H9 (cell line): ENCODE measurements at regions not wholly inside any gene's neighbourhood (a gene's known extent, or its start where the extent isn't known, plus 50 kb on each side); places are given as distances from the start of the nearest gene placed in this dataset.

Experiments
- DNase-seq: peaks from one replicate; pipeline ENCODE4 v3.0.0-alpha.2; 2017
- H2AFZ ChIP-seq: one replicate; pipeline ENCODE4 v1.6.1; 2013; ENCODE audit warnings: mild to moderate bottlenecking, low read length, control low read depth, moderate library complexity
- H2AK5ac ChIP-seq: 2 replicates; pipeline ENCODE4 v1.6.1; 2013; ENCODE audit warnings: low read length, control low read depth, mixed read lengths; ENCODE audit not compliant: insufficient read length
- H2BK120ac ChIP-seq: one replicate; pipeline ENCODE4 v1.6.1; 2013; ENCODE audit warnings: low read depth, mild to moderate bottlenecking, low read length, control low read depth, inconsistent platforms; ENCODE audit not compliant: poor library complexity, severe bottlenecking
- H2BK12ac ChIP-seq: 2 replicates; pipeline ENCODE4 v1.6.1; 2013; ENCODE audit warnings: low read length, control low read depth, mixed read lengths, low read depth; ENCODE audit not compliant: insufficient read length
- H2BK15ac ChIP-seq: 2 replicates; pipeline ENCODE4 v1.6.1; 2013; ENCODE audit warnings: low read depth, low read length, control low read depth
- H2BK20ac ChIP-seq: one replicate; pipeline ENCODE4 v1.6.1; 2013; ENCODE audit warnings: low read depth, mild to moderate bottlenecking, low read length, control low read depth, inconsistent platforms; ENCODE audit not compliant: poor library complexity, severe bottlenecking
- H2BK5ac ChIP-seq: 2 replicates; pipeline ENCODE4 v1.6.1; 2013; ENCODE audit warnings: low read length, control low read depth, mixed read lengths; ENCODE audit not compliant: insufficient read length
- H3K14ac ChIP-seq: 2 replicates; pipeline ENCODE4 v1.6.1; 2013; ENCODE audit warnings: low read length, control low read depth; ENCODE audit not compliant: insufficient read depth
- H3K18ac ChIP-seq: 2 replicates; pipeline ENCODE4 v1.6.1; 2013; ENCODE audit warnings: low read depth, mild to moderate bottlenecking, mixed read lengths, low read length, control low read depth; ENCODE audit not compliant: insufficient read length
- H3K23ac ChIP-seq: 2 replicates; pipeline ENCODE4 v1.6.1; 2013; ENCODE audit warnings: low read length, control low read depth, mixed read lengths, low read depth; ENCODE audit not compliant: insufficient read length
- H3K23me2 ChIP-seq: 2 replicates; pipeline ENCODE4 v1.6.1; 2013; ENCODE audit warnings: low read depth, mild to moderate bottlenecking, mixed read lengths, low read length, control low read depth; ENCODE audit not compliant: insufficient read length, poor library complexity, severe bottlenecking
- H3K27ac ChIP-seq: 2 replicates; pipeline ENCODE4 v1.5.1; 2013; ENCODE audit warnings: low read length, control low read depth, mixed read lengths, low read depth; ENCODE audit not compliant: insufficient read length
- H3K27me3 ChIP-seq: 2 replicates; pipeline ENCODE4 v1.6.1; 2013; ENCODE audit warnings: low read length, control low read depth, inconsistent platforms; ENCODE audit not compliant: insufficient read depth
- H3K4ac ChIP-seq: 2 replicates; pipeline ENCODE4 v1.6.1; 2013; ENCODE audit warnings: low read depth, mild to moderate bottlenecking, control low read depth, inconsistent platforms, low read length, moderate library complexity
- H3K4me1 ChIP-seq: 2 replicates; pipeline ENCODE4 v1.6.1; 2013; ENCODE audit warnings: low read length, control low read depth, inconsistent platforms; ENCODE audit not compliant: insufficient read depth
- H3K4me2 ChIP-seq: 2 replicates; pipeline ENCODE4 v1.6.1; 2013; ENCODE audit warnings: low read length, control low read depth, mixed read lengths; ENCODE audit not compliant: insufficient read length, insufficient read depth
- H3K56ac ChIP-seq: 2 replicates; pipeline ENCODE4 v1.6.1; 2013; ENCODE audit warnings: low read depth, mild to moderate bottlenecking, mixed read lengths, low read length, control low read depth; ENCODE audit not compliant: insufficient read length
- H3K79me1 ChIP-seq: 2 replicates; pipeline ENCODE4 v1.6.1; 2013; ENCODE audit warnings: low read depth, mild to moderate bottlenecking, moderate library complexity, low read length, control low read depth, inconsistent platforms; ENCODE audit not compliant: insufficient read depth, poor library complexity, severe bottlenecking
- H3K79me2 ChIP-seq: 2 replicates; pipeline ENCODE4 v1.6.1; 2013; ENCODE audit warnings: low read length, control low read depth, inconsistent platforms; ENCODE audit not compliant: insufficient read depth
- H3K9ac ChIP-seq: 2 replicates; pipeline ENCODE4 v1.6.1; 2013; ENCODE audit warnings: low read length, control low read depth, mixed read lengths; ENCODE audit not compliant: insufficient read length; ENCODE audit errors: extremely low read depth
- H3K9me3 ChIP-seq: one replicate; pipeline ENCODE4 v1.6.1; 2013; ENCODE audit warnings: low read depth, low read length, inconsistent platforms; ENCODE audit not compliant: control insufficient read depth
- H3T11ph ChIP-seq: one replicate; pipeline ENCODE4 v1.6.1; 2013; ENCODE audit warnings: mild to moderate bottlenecking, low read length, control low read depth, inconsistent platforms
- H4K20me1 ChIP-seq: one replicate; pipeline ENCODE4 v1.6.1; 2013; ENCODE audit not compliant: control insufficient read depth, insufficient read length, insufficient read depth
- H4K5ac ChIP-seq: 2 replicates; pipeline ENCODE4 v1.6.1; 2013; ENCODE audit warnings: low read depth, mild to moderate bottlenecking, mixed read lengths, low read length, control low read depth; ENCODE audit not compliant: insufficient read length
- H4K8ac ChIP-seq: replicated peaks from 2 replicates; pipeline ENCODE4 v1.6.1; 2013; ENCODE audit warnings: low read length, control low read depth, mixed read lengths, low read depth; ENCODE audit not compliant: insufficient read length
- H4K91ac ChIP-seq: 2 replicates; pipeline ENCODE4 v1.6.1; 2013; ENCODE audit warnings: low read depth, mild to moderate bottlenecking, moderate library complexity, mixed read lengths, low read length, control low read depth; ENCODE audit not compliant: insufficient read length
- H3K27ac Mint-ChIP-seq, 3 experiments: 2 replicates in 2 of 3; 3 replicates in 1 of 3; pipeline ENCODE4 v1.8.0; 2020 to 2021; ENCODE audit warnings: mixed read lengths in 3 of 3, mild to moderate bottlenecking in 1 of 3, moderate library complexity in 1 of 3
- H3K27me3 Mint-ChIP-seq: 2 replicates; pipeline ENCODE4 v1.8.0; 2021; ENCODE audit warnings: low read depth, mild to moderate bottlenecking, moderate library complexity, mixed read lengths
- H3K36me3 Mint-ChIP-seq, 3 experiments: 2 replicates in 2 of 3; 3 replicates in 1 of 3; pipeline ENCODE4 v1.8.0; 2020 to 2021; ENCODE audit warnings: low read depth in 3 of 3, mixed read lengths in 3 of 3; ENCODE audit not compliant: insufficient read depth in 1 of 3
- H3K4me1 Mint-ChIP-seq, 2 experiments: 2 replicates each; pipeline ENCODE4 v1.8.0; 2020; ENCODE audit warnings: mixed read lengths in 2 of 2
- H3K4me3 Mint-ChIP-seq, 2 experiments: 2 replicates in 1 of 2; 3 replicates in 1 of 2; pipeline ENCODE4 v1.8.0; 2020 to 2021; ENCODE audit warnings: mild to moderate bottlenecking in 2 of 2, mixed read lengths in 2 of 2, moderate library complexity in 1 of 2
- H3K9me3 Mint-ChIP-seq, 2 experiments: 2 replicates in 1 of 2; 3 replicates in 1 of 2; pipeline ENCODE4 v1.8.0; 2020; ENCODE audit warnings: mild to moderate bottlenecking in 2 of 2, mixed read lengths in 2 of 2, moderate library complexity in 1 of 2
- CTCF ChIP-seq: fragments of 200-600 bp; sonication (generic); conservative IDR thresholded peaks from 3 replicates; pipeline ENCODE4 v1.8.0; 2021; ENCODE audit warnings: antibody characterized with exemption, mild to moderate bottlenecking

GRCh38 chr15:66646799-66647198 lies 55.2 kb upstream of the SMAD6 start:
- Histone ChIP-seq H2AK5ac (no peak overlapping the region), H2BK5ac (no peak overlapping the region), H4K8ac (no peak overlapping the region), H3K4me1 (no peaks in the 10 kb centered on the region), H2BK15ac (no peak overlapping the region), H2AFZ (no peak overlapping the region), H3K4ac (no peak overlapping the region), H3K79me2 (no peaks in the 10 kb centered on the region), H3K27me3 (no peaks in the 10 kb centered on the region), H4K91ac (no peak overlapping the region), H3K23me2 (no peaks in the 10 kb centered on the region), H3K18ac (no peak overlapping the region), H3K27ac (no peak overlapping the region), H3K4me2 (no peak overlapping the region), H3K9ac (no peak overlapping the region), H3K23ac (no peak overlapping the region), H2BK12ac (no peak overlapping the region), H2BK120ac (no peak overlapping the region), H3K56ac (no peak overlapping the region), H4K5ac (no peak overlapping the region), H3T11ph (no peak overlapping the region), H3K9me3 (no peaks in the 10 kb centered on the region), H3K14ac (no peak overlapping the region), H3K79me1 (no peaks in the 10 kb centered on the region), H2BK20ac (no peak overlapping the region), H4K20me1 (no peaks in the 10 kb centered on the region)
- Mint-ChIP-seq H3K9me3 (no peaks in the 10 kb centered on the region), H3K27ac (no peak overlapping the region; a peak in 1 of 7 replicates), H3K4me3 (no peak overlapping the region), H3K4me1 (peaks cover 19 to 36% of the 10 kb centered on the region in 2 experiments), H3K27me3 (peaks cover 5% of the 10 kb centered on the region), H3K36me3 (no peaks in the 10 kb centered on the region)
- no peak for TF ChIP-seq CTCF
- DNase-seq = no peak
